HCT116 (cell line): ENCODE measurements at regions not wholly inside any gene's neighbourhood (a gene's known extent, or its start where the extent isn't known, plus 50 kb on each side); places are given as distances from the start of the nearest gene placed in this dataset.

Source experiments
- ATAC-seq: fragments of 200-7000 bp; cut with Tn5 transposase; 2 replicates; pipeline ENCODE4 v1.9.1; 2020; ENCODE audit warnings: mild to moderate bottlenecking, moderate library complexity
- BruUV-seq: library from RNA; stranded (reverse); fragments of 400-500 nt; replicated peaks from 2 replicates; lab custom pipeline; 2021; lab: Mats Ljungman, UMichigan
- CTCF ChIA-PET: fragments of 300-600 bp; sonication (Branson Sonifier 250); formaldehyde crosslinking; loops from one replicate; lab custom pipeline; 2021; ENCODE audit warnings: antibody characterized with exemption; lab: Charles Lee
- POLR2A ChIA-PET: fragments of 300-600, 350-600 bp; sonication (Branson Sonifier 250); formaldehyde crosslinking; loops from one replicate; lab custom pipeline; 2021; ENCODE audit warnings: antibody characterized with exemption; lab: Charles Lee
- RAD21 ChIA-PET, 2 experiments: fragments of 300-600 bp; sonication (Branson Sonifier 250); formaldehyde crosslinking; loops; one replicate each; lab custom pipeline; 2023; ENCODE audit warnings: low total read pairs in 2 of 2; ENCODE audit not compliant: uncharacterized antibody in 2 of 2, unreplicated experiment in 2 of 2, low non-redundant PET in 1 of 2; lab: Charles Lee
- DNase-seq: peaks from one replicate; pipeline ENCODE4 v3.0.0-alpha.2; 2010; ENCODE audit warnings: low read depth, low spot score
- H2AFZ ChIP-seq: fragments of 200-600 bp; shearing (Covaris generic), sonication (generic); 2 replicates; pipeline ENCODE4 v1.6.1; 2017; ENCODE audit warnings: low read depth, mixed run types, mixed read lengths, antibody characterized with exemption, low read length; ENCODE audit not compliant: poor library complexity, severe bottlenecking
- H3K27ac ChIP-seq: 2 replicates; pipeline ENCODE4 v1.5.1; 2012; ENCODE audit warnings: low read depth, low read length
- H3K27me3 ChIP-seq: fragments of 200-600 bp; sonication (generic); 2 replicates; pipeline ENCODE4 v1.6.1; 2016; ENCODE audit warnings: mixed run types, low read length, mixed read lengths; ENCODE audit not compliant: insufficient read depth
- H3K36me3 ChIP-seq, 2 experiments: fragments of 200-500 bp in 1 of 2; fragments of 200-600 bp in 1 of 2; sonication (Bioruptor generic) in 1 of 2; sonication (generic) in 1 of 2; 2 replicates each; pipeline versions ENCODE4 v1.5.1 to v1.6.1; 2014 to 2016; ENCODE audit warnings: low read length in 2 of 2, inconsistent platforms in 1 of 2, mixed read lengths in 1 of 2, mixed run types in 1 of 2; ENCODE audit not compliant: insufficient read depth in 2 of 2, control insufficient read depth in 1 of 2
- H3K4me1 ChIP-seq, 2 experiments: fragments of 200-600 bp in 1 of 2; sonication (generic) in 1 of 2; 2 replicates each; pipeline versions ENCODE4 v1.5.1 to v1.6.1; 2012 to 2017; ENCODE audit warnings: low read length in 2 of 2, inconsistent platforms in 1 of 2, mild to moderate bottlenecking in 1 of 2, mixed read lengths in 1 of 2, mixed run types in 1 of 2, moderate library complexity in 1 of 2; ENCODE audit not compliant: insufficient read depth in 2 of 2, control insufficient read depth in 1 of 2
- H3K4me2 ChIP-seq: fragments of 200-600 bp; sonication (generic); 2 replicates; pipeline ENCODE4 v1.6.1; 2017; ENCODE audit warnings: mixed run types, low read length, mixed read lengths
- H3K4me3 ChIP-seq, 2 experiments: fragments of 200-600 bp in 1 of 2; sonication (generic) in 1 of 2; replicated peaks in 1 of 2; 2 replicates each; pipeline ENCODE4 v1.5.1; 2011 to 2016; ENCODE audit warnings: low read length in 2 of 2, control low read depth in 1 of 2, low read depth in 1 of 2, mild to moderate bottlenecking in 1 of 2, mixed read lengths in 1 of 2, mixed run types in 1 of 2
- H3K79me2 ChIP-seq: fragments of 200-600 bp; sonication (generic); 2 replicates; pipeline ENCODE4 v1.6.1; 2017; ENCODE audit warnings: mild to moderate bottlenecking, mixed run types, low read length, moderate library complexity, mixed read lengths; ENCODE audit not compliant: insufficient read depth
- H3K9ac ChIP-seq: fragments of 200-600 bp; sonication (generic); 2 replicates; pipeline ENCODE4 v1.6.1; 2016; ENCODE audit warnings: low read length, mixed read lengths
- H3K9me2 ChIP-seq: fragments of 200-600 bp; sonication (generic), shearing (Covaris generic); 2 replicates; pipeline ENCODE4 v1.6.1; 2017; ENCODE audit warnings: mixed run types, mild to moderate bottlenecking, moderate library complexity; ENCODE audit not compliant: insufficient read depth
- H3K9me3 ChIP-seq, 2 experiments: fragments of 200-500 bp in 1 of 2; fragments of 200-600 bp in 1 of 2; sonication (Bioruptor generic) in 1 of 2; sonication (generic) in 1 of 2; 2 replicates each; pipeline ENCODE4 v1.6.1; 2014 to 2017; ENCODE audit warnings: low read length in 2 of 2, mixed read lengths in 2 of 2, inconsistent platforms in 1 of 2, low read depth in 1 of 2, mild to moderate bottlenecking in 1 of 2, mixed run types in 1 of 2, moderate library complexity in 1 of 2; ENCODE audit not compliant: control insufficient read depth in 1 of 2, insufficient read depth in 1 of 2
- H4K20me1 ChIP-seq: fragments of 200-600 bp; sonication (generic), shearing (Covaris generic); 2 replicates; pipeline ENCODE4 v1.6.1; 2017; ENCODE audit warnings: mixed run types, mild to moderate bottlenecking, moderate library complexity; ENCODE audit not compliant: insufficient read depth
- ATF3 ChIP-seq: IDR thresholded peaks from 2 replicates; pipeline ENCODE4 v1.6.1; 2012
- CBX3 ChIP-seq: IDR thresholded peaks from 2 replicates; pipeline ENCODE4 v1.6.1; 2012; ENCODE audit warnings: low read depth
- EGR1 ChIP-seq: IDR thresholded peaks from 2 replicates; pipeline ENCODE4 v1.6.1; 2012; ENCODE audit warnings: low read depth
- ELF1 ChIP-seq: IDR thresholded peaks from 2 replicates; pipeline ENCODE4 v1.6.1; 2012; ENCODE audit warnings: low read depth, borderline replicate concordance
- EZH2 ChIP-seq: fragments of 200-600 bp; sonication (generic); IDR thresholded peaks from 2 replicates; pipeline ENCODE4 v1.6.1; 2017; ENCODE audit warnings: antibody characterized with exemption, mixed run types
- EZH2phosphoT487 ChIP-seq: fragments of 200-600 bp; IDR thresholded peaks from 2 replicates; pipeline ENCODE4 v1.6.1; 2018; ENCODE audit warnings: antibody characterized with exemption, borderline replicate concordance
- FOSL1 ChIP-seq: IDR thresholded peaks from 2 replicates; pipeline ENCODE4 v1.6.1; 2012; ENCODE audit warnings: low read depth
- MAX ChIP-seq: IDR thresholded peaks from 2 replicates; pipeline ENCODE4 v1.6.1; 2012
- POLR2A ChIP-seq: IDR thresholded peaks from 2 replicates; pipeline ENCODE4 v1.7.0; 2011; ENCODE audit warnings: borderline replicate concordance; ENCODE audit not compliant: insufficient read depth, insufficient read length; ENCODE audit errors: extremely low read depth
- POLR2AphosphoS5 ChIP-seq: IDR thresholded peaks from 2 replicates; pipeline ENCODE4 v1.6.1; 2011; ENCODE audit warnings: mild to moderate bottlenecking, low read depth, low read length, moderate library complexity
- SIN3A ChIP-seq: IDR thresholded peaks from 2 replicates; pipeline ENCODE4 v1.6.1; 2012; ENCODE audit warnings: low read depth
- TCF7L2 ChIP-seq: IDR thresholded peaks from 2 replicates; pipeline ENCODE4 v1.7.0; 2011; ENCODE audit warnings: borderline replicate concordance, inconsistent platforms; ENCODE audit not compliant: insufficient read depth, insufficient read length; ENCODE audit errors: extremely low read depth
- YY1 ChIP-seq: IDR thresholded peaks from 2 replicates; pipeline ENCODE4 v1.6.1; 2011; ENCODE audit warnings: low read length, low read depth, moderate library complexity, mild to moderate bottlenecking; ENCODE audit not compliant: insufficient replicate concordance; ENCODE audit errors: extremely low read depth
- intact Hi-C: fragments of 100-400 bp; cut with micrococcal nuclease; formaldehyde crosslinking; loops from 2 replicates; pipeline ENCODE4 v1.10.0; 2022
- TF ChIP-seq, protein P1 (sequence below), 3 experiments: fragments of 200-600 bp in 1 of 3; sonication (generic) in 1 of 3; IDR thresholded peaks in 2 of 3; conservative IDR thresholded peaks in 1 of 3; 2 replicates each; pipeline ENCODE4 v1.5.1; 2012 to 2017; ENCODE audit warnings: low read depth in 2 of 3, low read length in 2 of 3, antibody characterized with exemption in 1 of 3, borderline replicate concordance in 1 of 3, control low read depth in 1 of 3, mild to moderate bottlenecking in 1 of 3, mixed read lengths in 1 of 3, mixed run types in 1 of 3, moderate library complexity in 1 of 3; ENCODE audit not compliant: insufficient read depth in 1 of 3

GRCh38 chr2:126220331-126220730, 435.6 kb upstream of the GYPC start:
- Histone ChIP-seq H3K9ac (no peak overlapping the region), H3K9me2 (no peaks in the 10 kb centered on the region), H3K4me2 (no peak overlapping the region), H3K9me3 (peaks cover 6 to 22% of the 10 kb centered on the region in 2 experiments; a peak in 2 of 4 replicates), H3K36me3 (no peaks in the 10 kb centered on the region), H3K27ac (no peak overlapping the region), H4K20me1 (no peaks in the 10 kb centered on the region), H3K4me3 (no peak overlapping the region), H3K4me1 (no peaks in the 10 kb centered on the region), H2AFZ (no peak overlapping the region), H3K27me3 (no peaks in the 10 kb centered on the region), H3K79me2 (no peaks in the 10 kb centered on the region)
- intact Hi-C loops = no loop called here
- TF ChIP-seq TCF7L2 = no peak
- CTCF ChIA-PET = no interaction called here
- no peak for DNase-seq
- RAD21 ChIA-PET = no interaction called here
- POLR2A ChIA-PET = no interaction called here
- ATAC-seq = no peak
- no TSS peak for BruUV-seq

DNA sequence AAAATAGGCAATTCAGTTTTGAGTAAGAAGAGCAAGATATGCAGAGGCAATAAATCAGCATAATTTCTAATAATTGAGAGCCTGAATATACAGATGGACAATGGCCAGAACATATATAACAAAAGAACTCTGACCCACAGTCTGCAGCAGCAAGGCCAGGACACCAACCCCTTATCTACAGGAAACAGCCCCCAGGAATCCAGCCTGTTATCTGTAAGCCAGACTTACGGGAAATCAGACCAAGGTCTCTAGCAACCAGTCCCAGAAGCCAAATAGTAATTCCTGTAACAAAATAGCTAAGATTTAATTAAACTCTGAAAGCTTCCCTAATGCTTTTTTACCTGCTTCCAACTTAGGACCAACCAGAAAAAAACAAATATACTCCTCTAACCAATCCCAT, 434.5 kb upstream of the GYPC start:
- H3K27me3 ChIP-seq = no peaks in the 10 kb centered on the region
- no peaks in the 10 kb centered on the region for H3K79me2 ChIP-seq
- RAD21 ChIA-PET = no interaction called here
- H3K9me2 ChIP-seq = no peaks in the 10 kb centered on the region
- ATAC-seq (no peak), DNase-seq (no peak)
- no peaks in the 10 kb centered on the region for H3K36me3 ChIP-seq
- H3K4me3 ChIP-seq = no peak overlapping the region
- H3K4me1 ChIP-seq = no peaks in the 10 kb centered on the region
- POLR2A ChIA-PET = no interaction called here
- CTCF ChIA-PET = no interaction called here
- H3K9me3 ChIP-seq = peaks cover 6 to 18% of the 10 kb centered on the region in 2 experiments; a peak in 2 of 4 replicates
- H2AFZ ChIP-seq = no peak overlapping the region
- no peak overlapping the region for H3K27ac ChIP-seq
- BruUV-seq = no TSS peak
- no peak for TF ChIP-seq EZH2phosphoT487
- no peak for TF ChIP-seq EZH2
- TF ChIP-seq, protein P1, sequence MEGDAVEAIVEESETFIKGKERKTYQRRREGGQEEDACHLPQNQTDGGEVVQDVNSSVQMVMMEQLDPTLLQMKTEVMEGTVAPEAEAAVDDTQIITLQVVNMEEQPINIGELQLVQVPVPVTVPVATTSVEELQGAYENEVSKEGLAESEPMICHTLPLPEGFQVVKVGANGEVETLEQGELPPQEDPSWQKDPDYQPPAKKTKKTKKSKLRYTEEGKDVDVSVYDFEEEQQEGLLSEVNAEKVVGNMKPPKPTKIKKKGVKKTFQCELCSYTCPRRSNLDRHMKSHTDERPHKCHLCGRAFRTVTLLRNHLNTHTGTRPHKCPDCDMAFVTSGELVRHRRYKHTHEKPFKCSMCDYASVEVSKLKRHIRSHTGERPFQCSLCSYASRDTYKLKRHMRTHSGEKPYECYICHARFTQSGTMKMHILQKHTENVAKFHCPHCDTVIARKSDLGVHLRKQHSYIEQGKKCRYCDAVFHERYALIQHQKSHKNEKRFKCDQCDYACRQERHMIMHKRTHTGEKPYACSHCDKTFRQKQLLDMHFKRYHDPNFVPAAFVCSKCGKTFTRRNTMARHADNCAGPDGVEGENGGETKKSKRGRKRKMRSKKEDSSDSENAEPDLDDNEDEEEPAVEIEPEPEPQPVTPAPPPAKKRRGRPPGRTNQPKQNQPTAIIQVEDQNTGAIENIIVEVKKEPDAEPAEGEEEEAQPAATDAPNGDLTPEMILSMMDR (IDR thresholded peaks at IDR 0.05 in 2 of 3, conservative IDR thresholded peaks at IDR 0.05 in 1 of 3; ENCODE audit: borderline replicate concordance in 1 of 3, insufficient read depth in 1 of 3, low read depth in 2 of 3, low read length in 2 of 3) = no peak
- TF ChIP-seq EGR1 = no peak
- no peak for TF ChIP-seq POLR2AphosphoS5
- no peak for TF ChIP-seq MAX
- no peak for TF ChIP-seq ATF3
- TF ChIP-seq CBX3 = no peak
- no peak for TF ChIP-seq POLR2A
- no peak for TF ChIP-seq FOSL1
- no peak for TF ChIP-seq YY1
- no peak for TF ChIP-seq SIN3A
- TF ChIP-seq ELF1 = no peak
- no peak overlapping the region for H3K4me2 ChIP-seq
- no peaks in the 10 kb centered on the region for H4K20me1 ChIP-seq
- no peak overlapping the region for H3K9ac ChIP-seq
- intact Hi-C loops = no loop called here
